ENCODE measurements at regions not wholly inside any gene's neighbourhood (a gene's known extent, or its start where the extent isn't known, plus 50 kb on each side); places are given as distances from the start of the nearest gene placed in this dataset.

DNA sequence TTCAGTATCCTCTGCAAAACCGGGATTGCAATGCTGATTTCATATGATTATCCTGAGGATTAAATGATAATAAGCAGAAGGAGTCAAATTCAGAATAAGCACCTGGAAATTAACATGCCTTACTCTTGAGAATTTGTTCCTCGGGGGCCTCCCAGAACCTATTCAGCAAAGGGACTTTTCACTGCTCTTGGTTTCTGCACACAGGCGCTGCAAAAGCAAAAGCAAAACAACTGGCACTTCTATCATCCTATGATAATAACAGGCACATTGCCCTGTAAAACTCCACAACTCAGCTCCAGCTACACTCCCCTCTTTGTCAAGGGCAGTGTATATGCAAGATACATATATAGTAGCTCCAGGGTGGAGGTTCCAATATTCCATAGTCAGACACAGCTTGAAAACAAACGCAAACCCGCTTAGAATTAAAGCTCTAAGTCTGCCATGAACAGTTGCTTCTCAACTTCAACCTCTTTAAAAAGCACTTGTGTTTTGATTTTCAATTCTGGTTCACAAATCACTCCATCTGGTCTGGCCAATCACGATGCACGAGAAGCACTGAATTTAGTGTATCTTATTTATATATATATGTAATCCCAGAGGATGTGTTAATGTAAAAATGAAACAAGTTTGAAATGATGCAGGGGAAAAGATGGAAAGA, 119.9 kb upstream of the PTER start:
- no peak for TF ChIP-seq POLR2A (IDR thresholded peaks at IDR 0.05)
- TF ChIP-seq, protein P1, sequence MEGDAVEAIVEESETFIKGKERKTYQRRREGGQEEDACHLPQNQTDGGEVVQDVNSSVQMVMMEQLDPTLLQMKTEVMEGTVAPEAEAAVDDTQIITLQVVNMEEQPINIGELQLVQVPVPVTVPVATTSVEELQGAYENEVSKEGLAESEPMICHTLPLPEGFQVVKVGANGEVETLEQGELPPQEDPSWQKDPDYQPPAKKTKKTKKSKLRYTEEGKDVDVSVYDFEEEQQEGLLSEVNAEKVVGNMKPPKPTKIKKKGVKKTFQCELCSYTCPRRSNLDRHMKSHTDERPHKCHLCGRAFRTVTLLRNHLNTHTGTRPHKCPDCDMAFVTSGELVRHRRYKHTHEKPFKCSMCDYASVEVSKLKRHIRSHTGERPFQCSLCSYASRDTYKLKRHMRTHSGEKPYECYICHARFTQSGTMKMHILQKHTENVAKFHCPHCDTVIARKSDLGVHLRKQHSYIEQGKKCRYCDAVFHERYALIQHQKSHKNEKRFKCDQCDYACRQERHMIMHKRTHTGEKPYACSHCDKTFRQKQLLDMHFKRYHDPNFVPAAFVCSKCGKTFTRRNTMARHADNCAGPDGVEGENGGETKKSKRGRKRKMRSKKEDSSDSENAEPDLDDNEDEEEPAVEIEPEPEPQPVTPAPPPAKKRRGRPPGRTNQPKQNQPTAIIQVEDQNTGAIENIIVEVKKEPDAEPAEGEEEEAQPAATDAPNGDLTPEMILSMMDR (IDR thresholded peaks at IDR 0.05): no peak
- no peak for TF ChIP-seq EP300 (IDR thresholded peaks at IDR 0.05)
- Histone ChIP-seq H3K9me3 (no peaks in the 10 kb centered on the region), H3K4me1 (ENCODE audit: insufficient read depth) (no peaks in the 10 kb centered on the region), H3K27me3 (no peaks in the 10 kb centered on the region), H3K36me3 (no peaks in the 10 kb centered on the region), H3K27ac (no peak overlapping the region), H3K4me3 (no peak overlapping the region)
- 68 to 82% (median 75%) methylated on average over 7 of the region's 7 CpGs for WGBS, 3 donors
- DNase-seq: no peak
- intact Hi-C loops (cut with DNase I): no loop called here

DNA sequence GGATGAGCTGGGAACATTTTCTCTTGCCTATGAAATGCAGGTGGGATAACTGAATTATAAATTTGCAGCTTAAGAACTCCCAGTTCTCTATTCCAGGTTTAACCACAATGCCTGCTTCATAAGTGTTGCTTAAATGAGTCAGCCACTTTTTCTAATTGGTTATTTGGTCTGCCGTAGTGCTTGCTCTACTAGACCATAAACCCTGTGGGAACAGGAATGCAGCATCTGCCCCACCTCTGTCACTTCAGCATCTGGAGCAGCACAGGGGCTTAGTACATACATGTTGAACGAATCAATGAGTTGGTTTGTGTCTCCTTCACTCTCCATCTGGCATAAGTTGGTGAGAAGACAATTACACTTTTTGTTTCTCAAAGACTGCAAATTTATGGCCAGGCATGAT, 95.2 kb upstream of the PTER start:
- TF ChIP-seq, protein P1 (IDR thresholded peaks at IDR 0.05): no peak
- Histone ChIP-seq H3K4me3 (no peak overlapping the region), H3K36me3 (no peaks in the 10 kb centered on the region), H3K27me3 (no peaks in the 10 kb centered on the region), H3K27ac (no peak overlapping the region), H3K9me3 (no peaks in the 10 kb centered on the region), H3K4me1 (ENCODE audit: insufficient read depth) (no peaks in the 10 kb centered on the region)
- DNase-seq: no peak
- intact Hi-C loops (cut with DNase I): no loop called here
- WGBS, 3 donors: 49 to 60% (median 59%) methylated on average over 2 of the region's 2 CpGs

DNA sequence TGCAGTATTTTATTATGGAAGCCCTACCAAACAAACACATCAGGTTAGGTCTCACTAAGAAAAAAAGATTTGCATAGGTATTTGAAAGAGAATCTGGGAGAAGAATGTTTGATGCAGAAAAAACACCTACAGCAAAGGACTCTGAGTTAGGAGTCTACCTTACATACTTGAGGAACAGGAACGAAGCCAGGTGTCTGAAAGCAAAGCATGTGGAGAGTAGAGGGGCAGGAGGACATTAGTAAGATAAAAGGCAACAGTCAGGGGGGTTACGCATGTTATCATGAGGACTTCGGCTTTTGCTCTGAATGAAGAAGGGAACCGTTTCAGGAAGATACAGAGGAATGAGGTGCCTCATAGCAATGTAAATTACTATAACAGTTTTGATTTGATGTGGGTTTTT, 87.9 kb upstream of the PTER start:
- Histone ChIP-seq H3K27ac (no peak overlapping the region), H3K9me3 (no peaks in the 10 kb centered on the region), H3K36me3 (no peaks in the 10 kb centered on the region), H3K4me3 (no peak overlapping the region), H3K4me1 (ENCODE audit: insufficient read depth) (no peaks in the 10 kb centered on the region), H3K27me3 (no peaks in the 10 kb centered on the region)
- 59 to 65% (median 64%) methylated on average over 4 of the region's 4 CpGs for WGBS, 3 donors
- no peak for DNase-seq
- intact Hi-C loops (cut with DNase I): no loop called here
- TF ChIP-seq POLR2A (IDR thresholded peaks at IDR 0.05) (no peak), EP300 (IDR thresholded peaks at IDR 0.05) (no peak)
- TF ChIP-seq, protein P1 (IDR thresholded peaks at IDR 0.05): no peak

DNA sequence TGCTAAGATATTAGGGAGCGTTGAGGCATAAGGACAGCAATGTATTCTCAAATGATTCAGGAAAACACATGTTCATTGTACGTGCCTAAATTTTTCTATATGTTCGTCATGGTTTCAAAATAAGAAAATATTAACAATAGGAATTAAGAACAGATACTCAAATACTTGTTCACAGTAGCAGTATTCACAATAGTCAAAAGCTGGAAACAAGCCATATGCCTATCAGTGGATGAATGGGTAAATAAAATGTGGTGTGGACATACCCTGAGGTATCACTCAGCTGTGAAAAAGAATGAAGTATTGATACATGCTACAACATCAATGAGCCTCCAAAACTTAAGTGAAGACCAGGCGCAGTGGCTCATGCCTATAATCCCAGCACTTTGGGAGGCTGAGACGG, 84.7 kb upstream of the PTER start:
- intact Hi-C loops (cut with DNase I): no loop called here
- Histone ChIP-seq H3K9me3 (no peaks in the 10 kb centered on the region), H3K4me3 (no peak overlapping the region), H3K27ac (no peak overlapping the region), H3K27me3 (no peaks in the 10 kb centered on the region), H3K4me1 (ENCODE audit: insufficient read depth) (no peaks in the 10 kb centered on the region), H3K36me3 (no peaks in the 10 kb centered on the region)
- no peak for TF ChIP-seq EP300 (IDR thresholded peaks at IDR 0.05)
- TF ChIP-seq, protein P1 (IDR thresholded peaks at IDR 0.05): no peak
- no peak for TF ChIP-seq POLR2A (IDR thresholded peaks at IDR 0.05)
- DNase-seq: no peak
- 83 to 89% (median 86%) methylated on average over 5 of the region's 5 CpGs for WGBS, 3 donors

Measured in ovary (tissue), 7 donors.